ENCODE measurements at regions not wholly inside any gene's neighbourhood (a gene's known extent, or its start where the extent isn't known, plus 50 kb on each side); places are given as distances from the start of the nearest gene placed in this dataset.

DNA sequence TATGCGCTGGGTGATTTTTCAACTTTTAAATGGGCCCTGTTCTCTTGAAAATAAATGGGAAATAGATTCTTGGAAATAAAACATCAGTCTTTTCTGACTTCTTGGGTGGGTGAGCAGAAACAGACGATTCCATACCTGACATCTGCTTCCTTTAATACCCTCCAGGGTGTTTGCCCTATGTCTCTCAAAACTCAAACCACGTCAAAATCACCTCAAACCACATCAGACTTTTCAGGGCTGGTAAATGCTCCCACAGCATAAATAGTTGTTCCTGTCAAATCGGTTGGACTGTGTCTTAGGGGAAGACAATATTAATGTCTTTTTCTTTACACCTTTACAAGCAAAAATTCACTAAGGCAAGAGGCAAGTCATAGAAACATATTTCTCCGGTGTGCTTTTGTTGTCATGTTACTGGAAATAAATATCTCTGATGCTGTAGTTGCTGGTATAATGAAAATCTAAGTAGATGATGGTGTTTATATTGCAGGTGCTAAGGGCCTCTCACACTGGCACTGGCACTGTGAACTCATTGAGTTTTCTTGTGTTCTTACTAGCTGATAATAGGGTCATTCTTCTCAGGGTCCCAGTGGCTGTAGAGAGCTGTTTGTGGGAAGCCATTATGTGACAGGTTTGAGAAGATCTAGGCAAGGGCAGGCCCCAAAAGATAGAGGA lies 380.4 kb downstream of the RAPGEF2 start:
- DNase-seq (no peak), ATAC-seq (no peak)
- H3K4me1 ChIP-seq (ENCODE audit: low read depth): no peaks in the 10 kb centered on the region
- intact Hi-C loops (cut with DNase I, micrococcal nuclease): no loop called here
- no peaks in the 10 kb centered on the region for H3K9me3 ChIP-seq
- TF ChIP-seq, protein P1, sequence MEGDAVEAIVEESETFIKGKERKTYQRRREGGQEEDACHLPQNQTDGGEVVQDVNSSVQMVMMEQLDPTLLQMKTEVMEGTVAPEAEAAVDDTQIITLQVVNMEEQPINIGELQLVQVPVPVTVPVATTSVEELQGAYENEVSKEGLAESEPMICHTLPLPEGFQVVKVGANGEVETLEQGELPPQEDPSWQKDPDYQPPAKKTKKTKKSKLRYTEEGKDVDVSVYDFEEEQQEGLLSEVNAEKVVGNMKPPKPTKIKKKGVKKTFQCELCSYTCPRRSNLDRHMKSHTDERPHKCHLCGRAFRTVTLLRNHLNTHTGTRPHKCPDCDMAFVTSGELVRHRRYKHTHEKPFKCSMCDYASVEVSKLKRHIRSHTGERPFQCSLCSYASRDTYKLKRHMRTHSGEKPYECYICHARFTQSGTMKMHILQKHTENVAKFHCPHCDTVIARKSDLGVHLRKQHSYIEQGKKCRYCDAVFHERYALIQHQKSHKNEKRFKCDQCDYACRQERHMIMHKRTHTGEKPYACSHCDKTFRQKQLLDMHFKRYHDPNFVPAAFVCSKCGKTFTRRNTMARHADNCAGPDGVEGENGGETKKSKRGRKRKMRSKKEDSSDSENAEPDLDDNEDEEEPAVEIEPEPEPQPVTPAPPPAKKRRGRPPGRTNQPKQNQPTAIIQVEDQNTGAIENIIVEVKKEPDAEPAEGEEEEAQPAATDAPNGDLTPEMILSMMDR (IDR thresholded peaks at IDR 0.05): no peak
- H3K36me3 ChIP-seq (ENCODE audit: low read depth): no peaks in the 10 kb centered on the region
- no peak overlapping the region for H3K4me3 ChIP-seq

- no peaks in the 10 kb centered on the region for H3K36me3 ChIP-seq (ENCODE audit: low read depth)
- intact Hi-C loops (cut with DNase I, micrococcal nuclease): no loop called here
- H3K4me3 ChIP-seq: no peak overlapping the region
- H3K9me3 ChIP-seq: no peaks in the 10 kb centered on the region
- ATAC-seq (no peak), DNase-seq (no peak)
- no peaks in the 10 kb centered on the region for H3K4me1 ChIP-seq (ENCODE audit: low read depth)
- TF ChIP-seq, protein P1 (IDR thresholded peaks at IDR 0.05): no peak
Measured at GRCh38 chr4:159483782-159484741, 381.2 kb downstream of the RAPGEF2 start.

GRCh38 chr4:159484864-159485263 lies 382.0 kb downstream of the RAPGEF2 start:
- TF ChIP-seq, protein P1 (IDR thresholded peaks at IDR 0.05): no peak
- no peaks in the 10 kb centered on the region for H3K4me1 ChIP-seq (ENCODE audit: low read depth)
- DNase-seq: no peak
- no peaks in the 10 kb centered on the region for H3K36me3 ChIP-seq (ENCODE audit: low read depth)
- H3K4me3 ChIP-seq: no peak overlapping the region
- no peak for ATAC-seq
- H3K9me3 ChIP-seq: no peaks in the 10 kb centered on the region
- intact Hi-C loops (cut with DNase I, micrococcal nuclease): no loop called here

GRCh38 chr4:159487284-159487747 lies 384.4 kb downstream of the RAPGEF2 start:
- peak; percentile 81 for ATAC-seq
- peak in 1 of 3 donors; percentile 52 for DNase-seq
- TF ChIP-seq, protein P1 (IDR thresholded peaks at IDR 0.05): peak; percentile 33
- Histone ChIP-seq H3K4me1 (ENCODE audit: low read depth) (no peaks in the 10 kb centered on the region), H3K4me3 (no peak overlapping the region), H3K36me3 (ENCODE audit: low read depth) (no peaks in the 10 kb centered on the region), H3K9me3 (no peaks in the 10 kb centered on the region)
- intact Hi-C loops (cut with DNase I, micrococcal nuclease): no loop called here

GRCh38 chr4:159489646-159490045 lies 386.8 kb downstream of the RAPGEF2 start:
- Histone ChIP-seq H3K4me3 (no peak overlapping the region), H3K36me3 (ENCODE audit: low read depth) (no peaks in the 10 kb centered on the region), H3K4me1 (ENCODE audit: low read depth) (no peaks in the 10 kb centered on the region), H3K9me3 (no peaks in the 10 kb centered on the region)
- ATAC-seq (no peak), DNase-seq (no peak)
- intact Hi-C loops (cut with DNase I, micrococcal nuclease): no loop called here
- TF ChIP-seq, protein P1 (IDR thresholded peaks at IDR 0.05): no peak

Data from mucosa of descending colon (tissue), 3 donors.